ENCODE measurements at regions not wholly inside any gene's neighbourhood (a gene's known extent, or its start where the extent isn't known, plus 50 kb on each side); places are given as distances from the start of the nearest gene placed in this dataset.

DNA sequence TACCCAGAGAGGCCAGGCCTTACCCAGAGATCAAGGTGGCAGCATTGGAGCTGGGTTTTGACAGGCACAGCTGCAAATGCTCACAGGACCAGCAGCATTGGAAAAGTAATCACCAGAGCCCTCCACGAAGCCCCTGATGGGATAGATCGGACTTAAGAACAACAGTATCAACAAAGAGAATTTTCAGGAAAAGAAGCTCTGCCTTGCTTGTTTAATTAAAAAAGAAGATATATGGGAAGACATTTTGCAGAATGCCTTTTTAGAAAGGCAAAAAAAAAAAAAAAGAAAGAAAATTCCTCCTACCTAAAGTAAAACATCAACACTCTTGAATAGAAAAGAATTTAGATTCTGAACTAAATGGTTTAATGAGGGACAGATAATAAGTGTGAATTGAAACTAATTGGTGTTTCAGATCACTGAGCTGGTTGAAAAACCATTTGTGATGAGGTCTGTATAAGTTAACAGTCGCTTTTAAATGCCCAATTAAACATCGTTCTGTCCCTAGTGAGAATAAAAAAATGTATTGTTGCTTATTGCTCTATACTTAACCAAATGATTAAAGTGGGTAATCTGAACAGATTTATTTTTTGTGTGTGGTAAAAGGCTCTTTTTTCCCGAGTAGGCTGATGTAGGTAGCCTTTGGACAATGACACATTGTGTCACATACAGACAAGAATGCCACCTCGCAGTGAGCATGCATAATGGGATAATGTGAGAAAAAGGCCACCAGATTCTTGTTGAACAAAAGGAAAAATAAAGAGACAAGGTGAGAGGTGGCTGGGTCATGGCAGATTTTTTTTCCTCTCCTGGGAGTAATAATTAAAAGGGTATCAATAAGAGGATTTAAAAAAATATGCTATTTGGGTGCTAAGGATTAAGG lies 93.0 kb upstream of the ARGLU1 start:
- TF ChIP-seq BCL11A (tag by site-specific recombination; IDR thresholded peaks at IDR 0.05; ENCODE audit: low read depth), result no peak
- TF ChIP-seq ZNF10 (tag by site-specific recombination; IDR thresholded peaks at IDR 0.05), result no peak
- TF ChIP-seq, protein P1, sequence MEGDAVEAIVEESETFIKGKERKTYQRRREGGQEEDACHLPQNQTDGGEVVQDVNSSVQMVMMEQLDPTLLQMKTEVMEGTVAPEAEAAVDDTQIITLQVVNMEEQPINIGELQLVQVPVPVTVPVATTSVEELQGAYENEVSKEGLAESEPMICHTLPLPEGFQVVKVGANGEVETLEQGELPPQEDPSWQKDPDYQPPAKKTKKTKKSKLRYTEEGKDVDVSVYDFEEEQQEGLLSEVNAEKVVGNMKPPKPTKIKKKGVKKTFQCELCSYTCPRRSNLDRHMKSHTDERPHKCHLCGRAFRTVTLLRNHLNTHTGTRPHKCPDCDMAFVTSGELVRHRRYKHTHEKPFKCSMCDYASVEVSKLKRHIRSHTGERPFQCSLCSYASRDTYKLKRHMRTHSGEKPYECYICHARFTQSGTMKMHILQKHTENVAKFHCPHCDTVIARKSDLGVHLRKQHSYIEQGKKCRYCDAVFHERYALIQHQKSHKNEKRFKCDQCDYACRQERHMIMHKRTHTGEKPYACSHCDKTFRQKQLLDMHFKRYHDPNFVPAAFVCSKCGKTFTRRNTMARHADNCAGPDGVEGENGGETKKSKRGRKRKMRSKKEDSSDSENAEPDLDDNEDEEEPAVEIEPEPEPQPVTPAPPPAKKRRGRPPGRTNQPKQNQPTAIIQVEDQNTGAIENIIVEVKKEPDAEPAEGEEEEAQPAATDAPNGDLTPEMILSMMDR (tag by site-specific recombination; IDR thresholded peaks at IDR 0.05), result no peak
- no peak for TF ChIP-seq ZNF121 (tag by site-specific recombination; IDR thresholded peaks at IDR 0.05)
- no peak for TF ChIP-seq OVOL3 (tag by site-specific recombination; IDR thresholded peaks at IDR 0.05)
- no peak for TF ChIP-seq ZNF433 (tag by site-specific recombination; IDR thresholded peaks at IDR 0.05; ENCODE audit: low read depth)
- TF ChIP-seq REST (tag by site-specific recombination; IDR thresholded peaks at IDR 0.05), result no peak
